ENCODE measurements at regions not wholly inside any gene's neighbourhood (a gene's known extent, or its start where the extent isn't known, plus 50 kb on each side); places are given as distances from the start of the nearest gene placed in this dataset.

DNA sequence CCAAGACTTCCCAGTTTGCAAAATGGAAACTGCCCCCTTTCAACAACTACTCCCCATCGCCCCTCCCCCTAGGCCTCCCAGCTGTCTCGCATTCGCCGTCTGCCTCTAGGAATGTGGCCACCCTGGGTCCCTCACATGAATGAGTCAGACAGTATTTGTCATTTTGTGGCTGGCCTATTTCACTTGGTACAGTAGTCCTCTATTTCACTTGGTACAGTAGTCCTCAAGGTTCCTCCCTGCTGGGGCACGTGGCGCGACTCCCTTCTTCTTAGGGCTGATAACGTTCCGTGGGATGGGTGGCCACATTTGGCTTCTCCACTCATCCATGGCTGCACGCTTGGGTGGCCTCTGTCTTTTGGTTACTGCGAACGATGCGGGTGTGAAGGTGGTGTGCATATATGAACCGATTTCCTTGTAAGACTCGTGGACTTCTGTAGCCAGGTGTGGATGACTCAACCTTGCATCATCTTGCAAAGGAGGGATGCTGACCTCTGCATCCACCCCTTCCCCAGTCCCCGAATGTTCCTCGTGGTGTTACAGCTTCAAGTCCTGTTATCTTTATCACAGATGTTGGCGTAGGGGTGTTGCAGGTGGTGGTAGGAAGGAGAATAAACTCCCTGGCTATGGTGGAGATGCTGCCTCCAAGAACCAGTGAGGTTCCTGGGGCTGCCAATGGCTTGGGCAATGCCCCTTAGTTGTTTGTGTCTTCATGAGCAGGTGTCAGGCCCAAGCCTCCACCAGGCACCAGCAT is 112.1 kb upstream of the SOX1 start:
- H3K27me3 ChIP-seq (ENCODE audit: control insufficient read depth in 3 of 3, insufficient read depth in 3 of 3, low read length in 3 of 3) = peaks cover 2 to 10% (median 3%) of the 10 kb centered on the region in 3 donors
- no peaks in the 10 kb centered on the region for H3K4me1 ChIP-seq (ENCODE audit: control insufficient read depth in 3 of 3, insufficient read depth in 3 of 3, low read length in 3 of 3)
- no peak overlapping the region for H3K9ac ChIP-seq (ENCODE audit: low read depth in 1 of 3, low read length in 3 of 3)
- no peak overlapping the region for H3K4me3 ChIP-seq (ENCODE audit: low read length in 3 of 3)
- peaks cover 9 to 20% (median 11%) of the 10 kb centered on the region in 3 donors for H3K9me3 ChIP-seq (ENCODE audit: control insufficient read depth in 3 of 3, low read length in 3 of 3)
- H3K36me3 ChIP-seq (ENCODE audit: control insufficient read depth in 3 of 3, insufficient read depth in 3 of 3, low read length in 3 of 3) = no peaks in the 10 kb centered on the region
- H3K27ac ChIP-seq (ENCODE audit: low read depth, low read length) = no peak overlapping the region

GRCh38 chr13:111955412-111956065 is 111.4 kb upstream of the SOX1 start:
- Histone ChIP-seq H3K4me3 (ENCODE audit: low read length in 3 of 3) (no peak overlapping the region), H3K9ac (ENCODE audit: low read depth in 1 of 3, low read length in 3 of 3) (no peak overlapping the region), H3K27ac (ENCODE audit: low read depth, low read length) (no peak overlapping the region), H3K4me1 (ENCODE audit: control insufficient read depth in 3 of 3, insufficient read depth in 3 of 3, low read length in 3 of 3) (no peaks in the 10 kb centered on the region), H3K9me3 (ENCODE audit: control insufficient read depth in 3 of 3, low read length in 3 of 3) (peaks cover 8 to 15% (median 9%) of the 10 kb centered on the region in 3 donors), H3K27me3 (ENCODE audit: control insufficient read depth in 3 of 3, insufficient read depth in 3 of 3, low read length in 3 of 3) (peaks cover 2 to 10% (median 3%) of the 10 kb centered on the region in 3 donors), H3K36me3 (ENCODE audit: control insufficient read depth in 3 of 3, insufficient read depth in 3 of 3, low read length in 3 of 3) (no peaks in the 10 kb centered on the region)

GRCh38 chr13:111956261-111957151 is 110.4 kb upstream of the SOX1 start:
- H3K9me3 ChIP-seq (ENCODE audit: control insufficient read depth in 3 of 3, low read length in 3 of 3) = peaks cover 0 to 7% (median 0%) of the 10 kb centered on the region in 3 donors
- no peaks in the 10 kb centered on the region for H3K4me1 ChIP-seq (ENCODE audit: control insufficient read depth in 3 of 3, insufficient read depth in 3 of 3, low read length in 3 of 3)
- H3K27me3 ChIP-seq (ENCODE audit: control insufficient read depth in 3 of 3, insufficient read depth in 3 of 3, low read length in 3 of 3) = peaks cover 2 to 10% (median 3%) of the 10 kb centered on the region in 3 donors

GRCh38 chr13:111957913-111958450 is 109.0 kb upstream of the SOX1 start:
- no peaks in the 10 kb centered on the region for H3K4me1 ChIP-seq (ENCODE audit: control insufficient read depth in 3 of 3, insufficient read depth in 3 of 3, low read length in 3 of 3)
- H3K36me3 ChIP-seq (ENCODE audit: control insufficient read depth in 3 of 3, insufficient read depth in 3 of 3, low read length in 3 of 3) = no peaks in the 10 kb centered on the region

More at GRCh38 chr13:111956261-111957151, 110.4 kb upstream of the SOX1 start:
- Histone ChIP-seq H3K9ac (ENCODE audit: low read depth in 1 of 3, low read length in 3 of 3) (no peak overlapping the region), H3K4me3 (ENCODE audit: low read length in 3 of 3) (no peak overlapping the region), H3K27ac (ENCODE audit: low read depth, low read length) (no peak overlapping the region), H3K36me3 (ENCODE audit: control insufficient read depth in 3 of 3, insufficient read depth in 3 of 3, low read length in 3 of 3) (no peaks in the 10 kb centered on the region)

GRCh38 chr13:111958612-111959395 is 108.1 kb upstream of the SOX1 start:
- Histone ChIP-seq H3K4me3 (ENCODE audit: low read length in 3 of 3) (no peak overlapping the region), H3K27ac (ENCODE audit: low read depth, low read length) (no peak overlapping the region), H3K36me3 (ENCODE audit: control insufficient read depth in 3 of 3, insufficient read depth in 3 of 3, low read length in 3 of 3) (no peaks in the 10 kb centered on the region), H3K9ac (ENCODE audit: low read depth in 1 of 3, low read length in 3 of 3) (no peak overlapping the region), H3K9me3 (ENCODE audit: control insufficient read depth in 3 of 3, low read length in 3 of 3) (peaks cover 0 to 5% (median 0%) of the 10 kb centered on the region in 3 donors), H3K4me1 (ENCODE audit: control insufficient read depth in 3 of 3, insufficient read depth in 3 of 3, low read length in 3 of 3) (no peaks in the 10 kb centered on the region), H3K27me3 (ENCODE audit: control insufficient read depth in 3 of 3, insufficient read depth in 3 of 3, low read length in 3 of 3) (peaks cover 0 to 4% (median 3%) of the 10 kb centered on the region in 3 donors)

More at GRCh38 chr13:111957913-111958450, 109.0 kb upstream of the SOX1 start:
- no peak overlapping the region for H3K4me3 ChIP-seq (ENCODE audit: low read length in 3 of 3)
- peaks cover 0 to 10% (median 3%) of the 10 kb centered on the region in 3 donors for H3K27me3 ChIP-seq (ENCODE audit: control insufficient read depth in 3 of 3, insufficient read depth in 3 of 3, low read length in 3 of 3)
- no peak overlapping the region for H3K9ac ChIP-seq (ENCODE audit: low read depth in 1 of 3, low read length in 3 of 3)
- no peak overlapping the region for H3K27ac ChIP-seq (ENCODE audit: low read depth, low read length)
- peaks cover 0 to 5% (median 0%) of the 10 kb centered on the region in 3 donors for H3K9me3 ChIP-seq (ENCODE audit: control insufficient read depth in 3 of 3, low read length in 3 of 3)

GRCh38 chr13:111960152-111960772 is 106.7 kb upstream of the SOX1 start:
- H3K9me3 ChIP-seq (ENCODE audit: control insufficient read depth in 3 of 3, low read length in 3 of 3) = peaks cover 0 to 3% (median 0%) of the 10 kb centered on the region in 3 donors
- H3K9ac ChIP-seq (ENCODE audit: low read depth in 1 of 3, low read length in 3 of 3) = no peak overlapping the region
- H3K27me3 ChIP-seq (ENCODE audit: control insufficient read depth in 3 of 3, insufficient read depth in 3 of 3, low read length in 3 of 3) = peaks cover 0 to 2% (median 0%) of the 10 kb centered on the region in 3 donors
- no peaks in the 10 kb centered on the region for H3K4me1 ChIP-seq (ENCODE audit: control insufficient read depth in 3 of 3, insufficient read depth in 3 of 3, low read length in 3 of 3)
- H3K27ac ChIP-seq (ENCODE audit: low read depth, low read length) = no peak overlapping the region
- no peaks in the 10 kb centered on the region for H3K36me3 ChIP-seq (ENCODE audit: control insufficient read depth in 3 of 3, insufficient read depth in 3 of 3, low read length in 3 of 3)
- H3K4me3 ChIP-seq (ENCODE audit: low read length in 3 of 3) = no peak overlapping the region

DNA sequence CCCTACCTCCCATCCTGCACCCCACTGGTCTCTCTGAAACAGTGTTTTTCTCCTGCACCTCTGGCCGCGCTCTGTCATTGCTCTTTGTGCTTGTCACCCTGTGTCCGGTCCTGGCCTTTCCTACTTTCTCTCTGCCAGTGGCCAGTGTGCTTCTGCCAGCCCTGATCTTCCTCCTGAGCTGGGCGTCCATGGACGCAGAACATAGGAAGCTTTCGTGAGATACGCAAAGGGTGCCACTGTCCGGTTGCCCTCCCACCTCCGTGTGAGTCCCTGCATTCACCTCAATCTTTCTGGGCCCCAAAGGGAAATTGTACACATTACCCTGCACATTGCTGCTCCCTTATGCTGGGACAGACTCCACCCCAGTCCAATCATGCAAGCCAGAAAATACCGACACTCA is 105.7 kb upstream of the SOX1 start:
- Histone ChIP-seq H3K4me3 (ENCODE audit: low read length in 3 of 3) (no peak overlapping the region), H3K36me3 (ENCODE audit: control insufficient read depth in 3 of 3, insufficient read depth in 3 of 3, low read length in 3 of 3) (no peaks in the 10 kb centered on the region), H3K9me3 (ENCODE audit: control insufficient read depth in 3 of 3, low read length in 3 of 3) (peaks cover 0 to 3% (median 0%) of the 10 kb centered on the region in 3 donors), H3K27me3 (ENCODE audit: control insufficient read depth in 3 of 3, insufficient read depth in 3 of 3, low read length in 3 of 3) (peaks cover 0 to 2% (median 0%) of the 10 kb centered on the region in 3 donors), H3K4me1 (ENCODE audit: control insufficient read depth in 3 of 3, insufficient read depth in 3 of 3, low read length in 3 of 3) (no peaks in the 10 kb centered on the region), H3K9ac (ENCODE audit: low read depth in 1 of 3, low read length in 3 of 3) (no peak overlapping the region), H3K27ac (ENCODE audit: low read depth, low read length) (no peak overlapping the region)

DNA sequence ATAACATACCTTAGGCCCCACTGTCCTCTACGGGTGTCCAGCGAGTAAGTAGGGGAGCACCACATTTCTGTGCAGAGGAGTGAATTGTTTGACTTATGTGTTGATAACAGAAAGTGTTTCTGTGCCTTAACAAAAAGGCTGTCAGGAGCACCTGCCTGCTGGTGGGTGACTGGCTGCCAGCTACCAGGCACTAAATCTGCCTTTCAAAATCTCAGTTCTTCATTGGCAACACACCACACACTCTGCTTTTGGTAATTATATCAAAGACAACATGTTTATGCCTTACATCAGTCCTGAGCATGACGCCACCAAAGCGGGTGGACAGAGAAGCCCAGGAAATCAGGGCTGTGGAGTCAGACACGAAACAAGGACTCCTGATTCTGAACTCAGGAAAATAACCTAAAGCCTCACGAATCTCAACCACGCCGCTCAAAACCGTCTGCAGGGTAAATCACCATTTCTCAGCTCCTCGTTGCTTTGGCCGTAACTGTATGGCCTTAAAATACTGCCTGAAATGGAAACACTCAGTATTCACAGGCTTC is 105.2 kb upstream of the SOX1 start:
- H3K4me1 ChIP-seq (ENCODE audit: control insufficient read depth in 3 of 3, insufficient read depth in 3 of 3, low read length in 3 of 3) = no peaks in the 10 kb centered on the region

More for the DNA sequence above, 105.2 kb upstream of the SOX1 start:
- no peak overlapping the region for H3K9ac ChIP-seq (ENCODE audit: low read depth in 1 of 3, low read length in 3 of 3)
- peaks cover 0 to 3% (median 0%) of the 10 kb centered on the region in 3 donors for H3K9me3 ChIP-seq (ENCODE audit: control insufficient read depth in 3 of 3, low read length in 3 of 3)
- H3K36me3 ChIP-seq (ENCODE audit: control insufficient read depth in 3 of 3, insufficient read depth in 3 of 3, low read length in 3 of 3) = no peaks in the 10 kb centered on the region
- peaks cover 0 to 2% (median 0%) of the 10 kb centered on the region in 3 donors for H3K27me3 ChIP-seq (ENCODE audit: control insufficient read depth in 3 of 3, insufficient read depth in 3 of 3, low read length in 3 of 3)
- H3K4me3 ChIP-seq (ENCODE audit: low read length in 3 of 3) = no peak overlapping the region
- no peak overlapping the region for H3K27ac ChIP-seq (ENCODE audit: low read depth, low read length)

All from skeletal muscle tissue (tissue), 3 donors.